HG03378 (cell line): ENCODE measurements at regions not wholly inside any gene's neighbourhood (a gene's known extent, or its start where the extent isn't known, plus 50 kb on each side); places are given as distances from the start of the nearest gene placed in this dataset.
"Not testable (repeated sequence)": the region's sequence is repeated elsewhere in the genome, so short reads cannot be mapped to it uniquely, and the experiment has no call there.

ENCODE experiments used
- ATAC-seq: cut with Tn5 transposase; IDR thresholded peaks from one replicate; pipeline ENCODE4 v1.9.1; 2021; ENCODE audit warnings: mild to moderate bottlenecking, moderate library complexity; ENCODE audit not compliant: unreplicated experiment

- ATAC-seq = no peak
Observed at GRCh38 chr6:88458662-88459061, 292.5 kb upstream of the CNR1 start.

- ATAC-seq = no peak
Observed at GRCh38 chr6:88456221-88456859, 290.2 kb upstream of the CNR1 start.

- ATAC-seq = no peak
Observed at GRCh38 chr6:88455317-88455716, 289.2 kb upstream of the CNR1 start.

DNA sequence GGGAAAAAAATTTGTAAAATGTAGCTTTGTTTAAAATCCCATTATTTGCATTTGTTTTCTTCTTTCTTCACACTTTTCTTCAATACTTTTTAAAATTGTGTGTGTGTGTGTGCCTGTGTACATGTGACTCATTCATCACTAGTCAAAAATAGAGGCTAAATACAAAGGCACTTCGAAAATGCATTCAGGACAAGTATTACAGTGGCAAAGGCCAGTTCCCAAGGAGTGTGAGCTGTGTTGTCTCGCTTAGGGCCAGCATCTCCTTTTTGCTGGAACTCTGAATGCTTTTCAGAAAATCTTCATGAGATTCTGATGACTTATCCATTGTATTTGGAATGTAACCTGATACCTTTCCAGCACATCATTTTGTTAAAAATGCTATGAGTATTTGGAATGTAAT is 288.5 kb upstream of the CNR1 start:
- ATAC-seq = no peak

GRCh38 chr6:88449770-88450169 is 283.6 kb upstream of the CNR1 start:
- ATAC-seq = no peak

GRCh38 chr6:88445188-88445965 is 279.2 kb upstream of the CNR1 start:
- ATAC-seq = no peak

GRCh38 chr6:88443554-88443953 is 277.4 kb upstream of the CNR1 start:
- ATAC-seq = no peak

GRCh38 chr6:88442737-88443136 is 276.6 kb upstream of the CNR1 start:
- no peak for ATAC-seq

DNA sequence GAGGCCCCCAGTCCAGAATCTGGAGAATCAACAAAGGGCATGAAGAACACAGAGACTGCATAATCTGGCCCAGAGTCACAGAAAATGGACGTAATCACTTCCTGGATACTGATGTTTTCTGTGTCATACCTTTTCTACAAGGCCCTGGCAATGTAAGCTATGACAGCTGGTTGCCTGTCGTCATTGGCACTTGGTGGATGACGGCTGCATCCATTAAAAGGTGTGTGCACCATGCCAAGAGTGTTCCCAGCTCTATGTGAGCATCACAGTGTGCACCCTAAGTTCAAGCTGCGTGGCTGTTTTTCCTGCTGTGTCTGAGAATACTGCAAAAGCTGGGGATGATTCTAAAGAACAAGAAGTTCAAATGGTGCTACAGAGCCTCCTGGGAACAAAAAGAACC is 275.2 kb upstream of the CNR1 start:
- no peak for ATAC-seq

GRCh38 chr6:88428068-88428467 is 261.9 kb upstream of the CNR1 start:
- ATAC-seq = no peak

- ATAC-seq = no peak
Observed at GRCh38 chr6:88426005-88426404, 259.9 kb upstream of the CNR1 start.

GRCh38 chr6:88422831-88423230 is 256.7 kb upstream of the CNR1 start:
- no peak for ATAC-seq

GRCh38 chr6:88420967-88421488 is 254.9 kb upstream of the CNR1 start:
- ATAC-seq = not testable (repeated sequence)

GRCh38 chr6:88418921-88419810 is 253.0 kb upstream of the CNR1 start:
- ATAC-seq = not testable (repeated sequence)

GRCh38 chr6:88417361-88417760 is 251.2 kb upstream of the CNR1 start:
- not testable (repeated sequence) for ATAC-seq

- ATAC-seq = no peak
Observed at GRCh38 chr6:88413459-88413858, 247.3 kb upstream of the CNR1 start.

- ATAC-seq = not testable (repeated sequence)
Observed at GRCh38 chr6:88408355-88408754, 242.2 kb upstream of the CNR1 start.

- not testable (repeated sequence) for ATAC-seq
Observed at GRCh38 chr6:88406674-88407073, 240.5 kb upstream of the CNR1 start.

- no peak for ATAC-seq
Observed at GRCh38 chr6:88403486-88403885, 237.3 kb upstream of the CNR1 start.

GRCh38 chr6:88402909-88403308 is 236.8 kb upstream of the CNR1 start:
- no peak for ATAC-seq

- ATAC-seq = not testable (repeated sequence)
Observed at GRCh38 chr6:88390998-88391397, 224.9 kb upstream of the CNR1 start.
